HepG2 (cell line): ENCODE measurements at regions not wholly inside any gene's neighbourhood (a gene's known extent, or its start where the extent isn't known, plus 50 kb on each side); places are given as distances from the start of the nearest gene placed in this dataset.

Source experiments
- KDM5A ChIP-seq: fragments of 200-600 bp; sonication (generic); IDR thresholded peaks from 2 replicates; pipeline ENCODE4 v1.7.0; 2018; ENCODE audit warnings: antibody characterized with exemption, mild to moderate bottlenecking, low read length, borderline replicate concordance
- POLR2A ChIP-seq, 2 experiments: IDR thresholded peaks; 2 replicates each; pipeline ENCODE4 v1.6.1; 2011; ENCODE audit warnings: low read depth in 2 of 2, low read length in 2 of 2, mild to moderate bottlenecking in 1 of 2, moderate library complexity in 1 of 2; ENCODE audit not compliant: insufficient read depth in 1 of 2
- POLR2AphosphoS5 ChIP-seq: IDR thresholded peaks from 2 replicates; pipeline ENCODE4 v1.6.1; 2012; ENCODE audit warnings: low read depth, low read length
- TBX3 ChIP-seq: fragments of 450-650 bp; IDR thresholded peaks from 2 replicates; pipeline ENCODE4 v1.6.1; 2017; ENCODE audit warnings: antibody characterized with exemption, mild to moderate bottlenecking, inconsistent platforms, borderline replicate concordance
- ZNF282 ChIP-seq: fragments of 450-650 bp; IDR thresholded peaks from 2 replicates; pipeline ENCODE4 v1.6.1; 2018; ENCODE audit not compliant: partially characterized antibody

DNA sequence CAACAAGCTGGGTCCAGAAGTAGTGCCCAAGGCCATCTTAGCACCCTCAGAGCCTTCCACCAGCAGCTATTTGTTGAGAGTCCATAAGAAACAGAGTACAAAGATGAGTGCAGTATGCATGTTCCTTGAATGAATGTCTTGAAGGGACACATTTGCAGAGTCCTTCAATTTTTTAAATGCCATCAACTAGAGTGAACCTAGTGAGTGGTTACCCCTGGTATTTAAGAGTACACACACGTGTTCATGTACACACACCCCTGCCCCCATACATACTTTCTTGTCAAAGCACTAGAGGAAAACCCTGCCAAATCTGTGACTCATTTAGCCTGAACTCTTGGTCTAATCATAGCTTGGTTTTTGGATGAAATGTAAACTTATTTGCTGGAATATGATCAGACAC, 84.5 kb upstream of the GALNT15 start:
- TF ChIP-seq TBX3 (no peak), POLR2A (IDR thresholded peaks at IDR 0.05; ENCODE audit: insufficient read depth in 1 of 2, low read depth in 2 of 2, low read length in 2 of 2) (no peak), KDM5A (no peak), POLR2AphosphoS5 (no peak), ZNF282 (no peak)
